GM18508 (cell line): ENCODE measurements at regions not wholly inside any gene's neighbourhood (a gene's known extent, or its start where the extent isn't known, plus 50 kb on each side); places are given as distances from the start of the nearest gene placed in this dataset.

Source experiments
- ATAC-seq: cut with Tn5 transposase; IDR thresholded peaks from one replicate; pipeline ENCODE4 v1.9.1; 2021; ENCODE audit warnings: moderate number of reproducible peaks; ENCODE audit not compliant: insufficient read depth, unreplicated experiment

DNA sequence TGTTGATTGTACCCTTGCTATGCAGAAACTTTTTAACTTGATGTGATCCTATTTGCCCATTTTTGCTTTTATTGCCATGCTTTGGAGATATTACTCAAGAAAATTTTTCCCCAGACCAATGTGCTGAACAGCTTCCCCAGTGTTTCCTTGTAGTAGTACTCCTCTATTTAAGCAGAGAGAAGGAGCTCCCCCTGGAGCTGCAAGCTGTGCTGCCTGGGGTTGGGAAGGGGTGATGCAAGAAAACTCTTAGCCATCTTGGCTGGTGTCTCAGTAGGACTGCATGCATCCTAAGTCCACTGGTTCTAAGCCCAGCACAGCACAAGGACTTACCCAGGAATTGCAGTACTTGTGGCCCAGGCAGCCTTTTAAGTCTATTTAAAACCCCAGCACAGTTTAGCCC lies 121.6 kb downstream of the NTMT2 start:
- ATAC-seq = no peak

GRCh38 chr1:170271430-170272161 lies 125.8 kb downstream of the NTMT2 start:
- ATAC-seq = no peak

DNA sequence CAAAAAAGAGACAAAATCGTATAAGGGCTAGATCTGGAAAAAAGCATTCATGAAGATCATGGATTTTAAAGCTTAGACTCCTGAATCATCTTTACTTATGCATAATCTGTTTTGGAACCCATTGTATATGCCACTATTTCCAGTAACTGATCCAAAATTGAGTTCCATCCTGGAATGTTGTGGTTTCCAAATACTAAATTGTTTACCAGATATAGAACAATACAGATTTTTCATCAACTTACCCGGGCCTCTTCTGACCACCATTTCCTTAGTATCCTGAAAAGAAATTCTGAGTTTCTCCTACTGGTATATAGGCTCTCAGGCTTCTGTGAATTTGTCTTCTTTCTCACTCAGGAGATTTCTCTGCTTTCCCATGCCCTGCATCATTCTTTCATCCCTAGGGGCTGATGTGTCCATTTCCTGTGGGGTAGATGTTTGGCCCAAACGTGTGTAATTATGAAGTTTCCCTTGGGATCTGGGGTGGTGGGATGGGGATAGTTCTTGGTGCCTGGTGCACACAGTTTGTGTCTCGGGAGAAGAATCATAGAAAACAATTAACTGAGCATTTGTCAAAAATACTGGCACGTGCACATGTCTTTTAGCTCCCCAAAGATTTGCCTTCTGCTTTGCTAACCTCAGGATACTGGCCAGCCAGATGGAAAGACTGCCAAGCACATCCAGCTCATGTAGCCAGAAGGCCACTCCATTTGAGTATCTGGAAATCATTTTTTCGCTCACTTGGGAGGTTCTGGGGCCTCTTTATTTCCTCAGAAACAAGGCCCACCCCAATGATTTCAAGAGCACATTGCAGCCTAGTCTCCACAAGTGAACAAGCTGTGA lies 127.8 kb downstream of the NTMT2 start:
- ATAC-seq = no peak

DNA sequence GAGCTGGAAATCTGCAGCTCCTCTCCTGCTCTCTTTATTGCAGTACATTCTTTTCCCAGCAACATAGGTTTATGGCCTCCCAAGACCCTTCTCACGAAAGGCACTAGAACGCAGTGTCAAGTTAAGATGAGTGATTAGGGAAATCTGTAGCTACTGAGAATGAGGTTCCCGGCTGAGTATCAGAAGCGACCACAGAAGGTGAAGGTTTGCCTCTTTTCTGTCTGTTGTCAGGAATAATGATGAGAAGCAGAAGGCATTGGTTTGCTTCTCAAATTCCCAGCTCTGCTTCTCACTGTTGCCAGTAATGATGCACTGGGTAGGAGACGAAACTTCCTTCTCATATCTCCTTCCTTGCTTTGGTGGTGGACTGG lies 128.4 kb downstream of the NTMT2 start:
- no peak for ATAC-seq

DNA sequence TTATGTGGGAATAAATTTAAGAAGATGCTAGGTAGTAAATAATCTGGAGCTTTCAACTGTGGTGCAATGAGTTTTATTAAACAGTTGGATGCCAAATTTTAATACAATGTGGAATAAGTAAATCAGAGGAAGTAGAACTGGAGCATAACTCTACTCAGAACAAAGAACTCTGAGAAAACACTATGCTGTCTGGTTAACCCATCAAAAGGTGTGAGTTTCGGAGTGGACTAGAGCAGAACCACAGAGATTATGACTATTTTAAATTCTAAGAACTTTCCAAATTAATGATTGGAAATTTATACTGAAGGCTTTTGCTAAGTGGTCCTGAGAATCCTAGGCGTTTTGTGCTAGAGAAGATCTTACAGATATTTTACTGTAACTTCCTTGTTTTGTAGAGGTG lies 132.2 kb downstream of the NTMT2 start:
- ATAC-seq = no peak

DNA sequence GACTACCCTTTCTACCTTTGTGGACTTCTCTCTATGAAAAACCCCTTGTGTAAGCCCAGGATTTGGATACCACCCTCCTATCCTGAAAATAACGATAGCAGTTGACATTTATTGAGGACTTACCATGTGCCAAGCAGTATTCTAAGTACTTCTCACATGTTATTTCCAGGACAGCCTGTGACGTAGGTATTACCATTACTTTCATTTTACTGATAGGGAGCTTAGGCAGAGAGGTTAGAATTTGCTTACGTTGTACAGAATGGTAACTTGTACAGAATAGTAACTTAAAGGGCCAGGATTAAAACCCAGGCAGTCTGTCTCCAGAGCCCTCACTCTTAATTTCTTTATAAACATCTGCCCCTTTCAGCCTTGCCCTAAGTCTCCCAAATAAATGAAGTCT lies 138.3 kb downstream of the NTMT2 start:
- ATAC-seq = no peak

- ATAC-seq = no peak
Measured at GRCh38 chr1:170284512-170284911, 138.8 kb downstream of the NTMT2 start.

- ATAC-seq = no peak
Measured at GRCh38 chr1:170284951-170285350, 139.2 kb downstream of the NTMT2 start.

- no peak for ATAC-seq
Measured at GRCh38 chr1:170288155-170288554, 142.4 kb downstream of the NTMT2 start.

DNA sequence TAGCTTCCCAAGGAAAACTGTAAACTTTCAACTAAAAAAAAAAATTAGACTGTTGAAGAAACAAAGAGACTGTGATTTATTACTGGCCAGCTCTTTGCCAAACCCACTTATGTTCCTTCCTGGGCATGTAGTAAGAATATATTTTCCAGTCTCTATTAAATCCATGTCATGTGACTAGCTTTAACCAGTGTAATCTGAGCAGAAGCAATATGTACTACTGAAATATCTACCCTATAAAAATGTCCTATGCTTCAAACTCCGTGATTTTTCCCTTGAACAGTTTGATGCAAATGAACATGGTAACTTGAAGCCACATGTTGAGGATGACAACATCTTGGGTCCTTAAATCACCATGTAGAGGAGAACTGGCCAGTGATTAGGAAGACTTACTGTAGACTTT lies 144.5 kb downstream of the NTMT2 start:
- no peak for ATAC-seq

DNA sequence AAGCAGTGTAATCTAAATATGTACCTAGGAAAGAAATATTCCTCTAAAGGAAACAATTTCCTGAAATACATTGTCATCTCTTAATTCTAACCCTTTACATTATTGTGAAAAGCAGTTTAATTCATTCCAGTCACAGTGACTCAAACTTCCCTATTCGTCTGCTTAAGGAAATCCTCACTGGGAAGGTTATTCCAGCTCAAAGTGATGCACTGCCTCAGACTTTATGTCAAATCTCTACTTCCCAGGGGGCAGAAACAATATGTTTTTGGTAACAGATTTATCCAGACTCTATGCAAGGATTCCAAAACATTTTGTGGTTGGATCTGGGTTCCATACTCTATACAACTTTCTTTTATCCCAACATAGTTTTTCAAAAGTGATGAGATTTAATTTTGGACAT lies 145.2 kb downstream of the NTMT2 start:
- ATAC-seq = no peak

- ATAC-seq = no peak
Measured at GRCh38 chr1:170291516-170291915, 145.8 kb downstream of the NTMT2 start.

GRCh38 chr1:170296211-170296610 lies 150.5 kb downstream of the NTMT2 start:
- ATAC-seq = no peak

- no peak for ATAC-seq
Measured at GRCh38 chr1:170296642-170297041, 150.9 kb downstream of the NTMT2 start.

- no peak for ATAC-seq
Measured at GRCh38 chr1:170301596-170301995, 155.8 kb downstream of the NTMT2 start.

GRCh38 chr1:170303034-170303433 lies 157.3 kb downstream of the NTMT2 start:
- no peak for ATAC-seq

DNA sequence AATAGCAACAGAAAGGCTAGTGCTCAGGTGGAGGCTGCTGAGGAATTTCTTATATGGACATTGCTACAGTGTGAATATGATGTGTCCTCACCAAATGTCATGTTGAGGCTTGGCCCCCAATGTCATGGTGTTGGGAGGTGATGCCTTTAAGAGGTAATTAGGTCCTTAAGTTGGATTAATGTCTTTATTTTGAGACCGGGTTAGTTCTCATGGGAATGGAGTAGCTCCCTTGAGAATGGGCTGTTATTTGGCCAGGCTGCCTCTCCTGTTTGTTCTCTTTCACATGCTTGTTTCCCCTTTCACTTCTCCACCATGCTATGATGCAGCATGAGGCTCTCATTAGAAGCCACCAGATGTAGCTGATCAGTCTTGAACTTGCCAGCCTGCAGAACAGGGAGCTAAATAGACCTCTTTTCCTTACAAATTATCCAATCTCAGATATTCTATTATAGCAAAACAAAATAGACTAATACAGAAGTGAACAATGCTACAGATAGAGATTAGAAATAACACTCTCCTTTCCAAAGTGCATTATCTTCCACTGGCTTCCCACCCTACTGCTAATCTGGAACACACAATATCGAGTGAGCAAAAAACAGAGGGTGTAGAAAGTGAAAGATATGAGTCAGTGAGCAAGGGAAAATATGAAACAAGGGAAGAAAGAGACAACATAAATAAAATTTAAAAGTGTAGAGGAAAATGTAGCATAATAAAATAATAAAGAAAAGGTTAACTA lies 160.2 kb downstream of the NTMT2 start:
- ATAC-seq = no peak

DNA sequence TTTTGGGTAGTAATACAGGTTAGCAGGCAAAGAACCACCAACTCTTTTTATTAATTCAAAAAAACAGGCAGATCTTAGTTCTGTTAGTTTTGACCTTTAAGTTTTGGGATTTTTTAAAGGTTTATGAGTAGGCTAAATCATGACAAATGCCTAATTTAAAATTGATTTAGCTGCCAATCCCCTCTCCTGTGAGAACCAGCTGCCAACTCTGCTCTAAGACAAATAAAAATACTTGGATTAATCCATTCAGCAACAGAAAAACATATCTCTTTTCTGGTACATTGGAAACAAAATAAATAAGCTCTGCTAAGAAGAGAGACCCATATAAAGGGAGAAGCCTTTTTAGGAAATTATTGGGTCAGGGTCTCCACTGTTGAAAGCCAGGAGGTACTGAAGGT lies 160.8 kb downstream of the NTMT2 start:
- ATAC-seq = no peak

GRCh38 chr1:170306948-170307347 lies 161.2 kb downstream of the NTMT2 start:
- no peak for ATAC-seq

DNA sequence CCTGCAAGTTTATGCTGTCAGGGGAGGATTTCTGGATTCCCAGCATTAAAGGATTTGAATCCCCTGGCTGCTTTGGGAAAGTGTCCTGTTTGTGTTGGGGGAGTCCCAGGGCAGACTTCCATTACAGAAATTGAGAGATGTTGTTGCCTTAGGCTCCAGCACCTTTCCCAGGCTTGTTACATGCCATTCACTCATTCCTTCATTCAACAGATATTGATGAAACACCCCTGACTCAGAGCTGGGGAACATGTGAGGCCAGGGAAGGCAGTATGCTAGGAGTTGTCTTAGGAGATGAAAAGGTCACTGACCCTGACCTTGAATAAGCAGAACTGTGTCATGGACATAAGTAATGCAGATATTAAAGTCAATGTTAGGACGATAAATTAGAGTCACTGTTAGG lies 161.7 kb downstream of the NTMT2 start:
- no peak for ATAC-seq

DNA sequence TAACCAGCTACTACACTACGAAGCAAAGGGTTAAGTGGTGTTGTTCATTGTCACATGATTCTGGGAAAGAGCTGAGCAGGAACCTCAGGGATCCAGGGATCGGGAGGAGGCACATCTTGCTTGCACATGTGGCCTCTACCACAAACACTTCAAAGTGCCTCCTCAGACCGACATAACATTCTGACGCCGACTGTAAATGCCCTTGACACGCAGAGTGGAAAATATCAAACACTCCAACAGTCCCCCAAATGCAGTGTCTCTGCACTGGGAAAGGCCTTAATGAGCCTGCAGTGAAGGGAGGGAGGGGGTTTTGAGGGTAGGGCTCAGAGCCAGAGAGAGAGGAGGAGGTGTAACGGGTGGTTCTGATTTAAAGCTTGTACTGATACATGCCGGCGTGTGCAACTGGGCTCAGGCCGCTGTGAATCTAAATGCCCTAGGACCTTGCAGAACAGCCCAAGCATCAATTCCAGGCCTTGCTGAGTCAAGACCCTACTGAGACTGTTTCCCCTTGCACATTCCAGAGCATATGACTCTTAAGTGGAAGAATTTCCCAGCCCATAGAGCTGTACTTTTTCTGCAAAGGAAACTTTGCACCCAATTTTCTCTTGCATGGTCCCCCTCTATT lies 163.7 kb downstream of the NTMT2 start:
- no peak for ATAC-seq
